HEK293 (cell line): ENCODE measurements at regions not wholly inside any gene's neighbourhood (a gene's known extent, or its start where the extent isn't known, plus 50 kb on each side); places are given as distances from the start of the nearest gene placed in this dataset.

ENCODE experiments used
- CTCF ChIA-PET: fragments of 350-600 bp; formaldehyde crosslinking; extraction: SDS; loops from one replicate; lab custom pipeline; 2021; ENCODE audit warnings: antibody characterized with exemption; lab: Yijun Ruan, JAX
- POLR2A ChIA-PET: fragments of 300-600 bp; formaldehyde crosslinking; extraction: SDS; loops from one replicate; lab custom pipeline; 2020; ENCODE audit warnings: antibody characterized with exemption, inconsistent platforms; lab: Yijun Ruan, JAX
- H3K27ac ChIP-seq: fragments of 200-500 bp; sonication (Bioruptor generic); 2 replicates; pipeline ENCODE4 v1.5.1; 2014; ENCODE audit warnings: low read depth, low read length, control low read depth, inconsistent platforms; ENCODE audit errors: extremely low read depth
- H3K36me3 ChIP-seq, 2 experiments: fragments of 200-500 bp in 1 of 2; sonication (Bioruptor generic) in 1 of 2; 1 replicate in 1 of 2; 2 replicates in 1 of 2; pipeline ENCODE4 v1.5.1; 2014 to 2017; ENCODE audit warnings: inconsistent platforms in 2 of 2, low read length in 2 of 2; ENCODE audit not compliant: control insufficient read depth in 2 of 2, insufficient read depth in 1 of 2
- H3K4me1 ChIP-seq: fragments of 200-500 bp; sonication (Bioruptor generic); 2 replicates; pipeline ENCODE4 v1.5.1; 2014; ENCODE audit warnings: mild to moderate bottlenecking, low read length, inconsistent platforms; ENCODE audit not compliant: control insufficient read depth, insufficient read depth
- H3K4me3 ChIP-seq: 2 replicates; pipeline ENCODE4 v1.5.1; 2011; ENCODE audit warnings: low read depth, mild to moderate bottlenecking, control low read depth, low read length, moderate library complexity
- H3K9me3 ChIP-seq: fragments of 200-500 bp; sonication (Bioruptor generic); 2 replicates; pipeline ENCODE4 v1.5.1; 2014; ENCODE audit warnings: low read depth, low read length, inconsistent platforms; ENCODE audit not compliant: control insufficient read depth, insufficient read depth
- HIC1 ChIP-seq: fragments of 450-650 bp; formaldehyde crosslinking; IDR thresholded peaks from 2 replicates; pipeline ENCODE4 v1.5.1; 2016; ENCODE audit warnings: missing biosample characterization, missing genetic modification characterization
- IKZF3 ChIP-seq: fragments of 450-650 bp; IDR thresholded peaks from 2 replicates; pipeline ENCODE4 v1.5.0; 2018; ENCODE audit warnings: missing biosample characterization, mild to moderate bottlenecking, missing genetic modification characterization, moderate library complexity
- PRDM10 ChIP-seq: fragments of 450-650 bp; formaldehyde crosslinking; IDR thresholded peaks from 2 replicates; pipeline ENCODE4 v1.5.1; 2016; ENCODE audit warnings: missing biosample characterization, missing genetic modification characterization
- ZBTB48 ChIP-seq: fragments of 450-650 bp; formaldehyde crosslinking; IDR thresholded peaks from 2 replicates; pipeline ENCODE4 v1.5.1; 2016; ENCODE audit warnings: missing biosample characterization, missing genetic modification characterization
- ZBTB7A ChIP-seq: fragments of 450-650 bp; formaldehyde crosslinking; IDR thresholded peaks from 2 replicates; pipeline ENCODE4 v1.5.1; 2016; ENCODE audit warnings: low read depth, missing biosample characterization, missing genetic modification characterization
- ZFHX2 ChIP-seq: fragments of 450-650 bp; formaldehyde crosslinking; conservative IDR thresholded peaks from 2 replicates; pipeline ENCODE4 v1.5.1; 2016; ENCODE audit warnings: missing biosample characterization, missing genetic modification characterization
- ZNF112 ChIP-seq: fragments of 450-650 bp; formaldehyde crosslinking; IDR thresholded peaks from 2 replicates; pipeline ENCODE4 v1.5.0; 2017; ENCODE audit warnings: missing biosample characterization, missing genetic modification characterization
- ZNF133 ChIP-seq: fragments of 450-650 bp; formaldehyde crosslinking; IDR thresholded peaks from 2 replicates; pipeline ENCODE4 v1.5.1; 2016; ENCODE audit warnings: missing biosample characterization, missing genetic modification characterization
- ZNF138 ChIP-seq: fragments of 450-650 bp; formaldehyde crosslinking; IDR thresholded peaks from 2 replicates; pipeline ENCODE4 v1.5.1; 2016; ENCODE audit warnings: missing biosample characterization, missing genetic modification characterization, borderline replicate concordance
- ZNF19 ChIP-seq: fragments of 450-650 bp; formaldehyde crosslinking; IDR thresholded peaks from 2 replicates; pipeline ENCODE4; 2016; ENCODE audit warnings: missing biosample characterization, missing genetic modification characterization, low read depth
- ZNF391 ChIP-seq: fragments of 450-650 bp; formaldehyde crosslinking; IDR thresholded peaks from 2 replicates; pipeline ENCODE4 v1.5.1; 2016; ENCODE audit warnings: low read depth, missing biosample characterization, missing genetic modification characterization, borderline replicate concordance
- ZNF48 ChIP-seq: fragments of 450-650 bp; formaldehyde crosslinking; IDR thresholded peaks from 2 replicates; pipeline ENCODE4 v1.5.1; 2016; ENCODE audit warnings: missing biosample characterization, missing genetic modification characterization
- ZNF514 ChIP-seq: fragments of 450-650 bp; formaldehyde crosslinking; IDR thresholded peaks from 2 replicates; pipeline ENCODE4 v1.5.1; 2016; ENCODE audit warnings: missing biosample characterization, missing genetic modification characterization
- ZNF521 ChIP-seq: fragments of 450-650 bp; formaldehyde crosslinking; IDR thresholded peaks from 2 replicates; pipeline ENCODE4 v1.5.1; 2017; ENCODE audit warnings: missing biosample characterization, mild to moderate bottlenecking, missing genetic modification characterization
- ZNF560 ChIP-seq: fragments of 450-650 bp; formaldehyde crosslinking; IDR thresholded peaks from 2 replicates; pipeline ENCODE4 v1.5.1; 2017; ENCODE audit warnings: missing biosample characterization, missing genetic modification characterization, borderline replicate concordance
- ZNF610 ChIP-seq: fragments of 450-650 bp; formaldehyde crosslinking; IDR thresholded peaks from 2 replicates; pipeline ENCODE4 v1.5.1; 2016; ENCODE audit warnings: missing biosample characterization, missing genetic modification characterization, borderline replicate concordance
- ZNF660 ChIP-seq: fragments of 450-650 bp; IDR thresholded peaks from 2 replicates; pipeline ENCODE4 v1.5.1; 2018; ENCODE audit warnings: missing biosample characterization, mild to moderate bottlenecking, missing genetic modification characterization
- ZNF776 ChIP-seq: fragments of 450-650 bp; formaldehyde crosslinking; IDR thresholded peaks from 2 replicates; pipeline ENCODE4 v1.5.0; 2017; ENCODE audit warnings: missing biosample characterization, missing genetic modification characterization, borderline replicate concordance
- ZNF830 ChIP-seq: fragments of 450-650 bp; IDR thresholded peaks from 2 replicates; pipeline ENCODE4 v1.5.0; 2018; ENCODE audit warnings: missing biosample characterization, missing genetic modification characterization, low read depth, mild to moderate bottlenecking, moderate library complexity
- ZNF843 ChIP-seq: fragments of 450-650 bp; formaldehyde crosslinking; IDR thresholded peaks from 2 replicates; pipeline ENCODE4 v1.5.1; 2016; ENCODE audit warnings: missing biosample characterization, missing genetic modification characterization
- TF ChIP-seq, protein P1 (sequence below): fragments of 450-650 bp; formaldehyde crosslinking; IDR thresholded peaks from 2 replicates; pipeline ENCODE4 v1.5.1; 2017; ENCODE audit warnings: missing biosample characterization, missing genetic modification characterization
- TF ChIP-seq, protein P2 (sequence below): fragments of 450-650 bp; formaldehyde crosslinking; IDR thresholded peaks from 2 replicates; pipeline ENCODE4 v1.5.1; 2016; ENCODE audit warnings: missing biosample characterization, missing genetic modification characterization
- TF ChIP-seq, protein P3 (sequence below): fragments of 450-650 bp; formaldehyde crosslinking; IDR thresholded peaks from 2 replicates; pipeline ENCODE4 v1.5.1; 2016; ENCODE audit warnings: missing biosample characterization, missing genetic modification characterization

GRCh38 chr14:22264759-22265158 lies 324.3 kb downstream of the DAD1 start:
- CTCF ChIA-PET, result interaction anchor here (0.6 to 2.5 kb wide), 17 partner anchors 12 to 121 kb away, joined by 3 to 16 read pairs (median 5); no protein-coding TSS in a partner anchor
- H3K4me3 ChIP-seq, result no peak overlapping the region
- H3K9me3 ChIP-seq, result no peaks in the 10 kb centered on the region
- POLR2A ChIA-PET, result no interaction called here
- H3K4me1 ChIP-seq, result peaks cover 11% of the 10 kb centered on the region
- no peak overlapping the region for H3K27ac ChIP-seq
- no peaks in the 10 kb centered on the region for H3K36me3 ChIP-seq
- TF ChIP-seq ZNF560 (tag by site-specific recombination) (no peak), ZNF514 (tag by site-specific recombination) (no peak), PRDM10 (tag by site-specific recombination) (no peak), ZNF776 (tag by site-specific recombination) (no peak), ZNF830 (tag by site-specific recombination) (no peak), HIC1 (no peak), ZNF48 (no peak), ZFHX2 (tag by site-specific recombination) (no peak)
- TF ChIP-seq, all 188 proteins: peak for 0

- CTCF ChIA-PET, result interaction anchor here (0.6 to 2.5 kb wide), 15 partner anchors 9 to 121 kb away, joined by 3 to 16 read pairs (median 5); no protein-coding TSS in a partner anchor
- Histone ChIP-seq H3K9me3 (no peaks in the 10 kb centered on the region), H3K4me3 (no peak overlapping the region), H3K36me3 (no peaks in the 10 kb centered on the region), H3K4me1 (peaks cover 8% of the 10 kb centered on the region), H3K27ac (no peak overlapping the region)
- POLR2A ChIA-PET, result no interaction called here
- TF ChIP-seq ZNF660 (tag by site-specific recombination) (no peak), ZNF391 (no peak), ZBTB48 (tag by site-specific recombination) (no peak), ZNF521 (tag by site-specific recombination) (no peak), ZNF610 (no peak), ZNF138 (tag by site-specific recombination) (no peak), ZNF19 (no peak), ZBTB7A (tag by site-specific recombination) (no peak), ZNF843 (no peak), IKZF3 (no peak), ZNF48 (no peak), ZNF112 (tag by site-specific recombination) (no peak), ZNF133 (tag by site-specific recombination) (no peak)
- TF ChIP-seq, protein P1, sequence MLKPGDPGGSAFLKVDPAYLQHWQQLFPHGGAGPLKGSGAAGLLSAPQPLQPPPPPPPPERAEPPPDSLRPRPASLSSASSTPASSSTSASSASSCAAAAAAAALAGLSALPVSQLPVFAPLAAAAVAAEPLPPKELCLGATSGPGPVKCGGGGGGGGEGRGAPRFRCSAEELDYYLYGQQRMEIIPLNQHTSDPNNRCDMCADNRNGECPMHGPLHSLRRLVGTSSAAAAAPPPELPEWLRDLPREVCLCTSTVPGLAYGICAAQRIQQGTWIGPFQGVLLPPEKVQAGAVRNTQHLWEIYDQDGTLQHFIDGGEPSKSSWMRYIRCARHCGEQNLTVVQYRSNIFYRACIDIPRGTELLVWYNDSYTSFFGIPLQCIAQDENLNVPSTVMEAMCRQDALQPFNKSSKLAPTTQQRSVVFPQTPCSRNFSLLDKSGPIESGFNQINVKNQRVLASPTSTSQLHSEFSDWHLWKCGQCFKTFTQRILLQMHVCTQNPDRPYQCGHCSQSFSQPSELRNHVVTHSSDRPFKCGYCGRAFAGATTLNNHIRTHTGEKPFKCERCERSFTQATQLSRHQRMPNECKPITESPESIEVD (tag by site-specific recombination), result no peak
- TF ChIP-seq, protein P2, sequence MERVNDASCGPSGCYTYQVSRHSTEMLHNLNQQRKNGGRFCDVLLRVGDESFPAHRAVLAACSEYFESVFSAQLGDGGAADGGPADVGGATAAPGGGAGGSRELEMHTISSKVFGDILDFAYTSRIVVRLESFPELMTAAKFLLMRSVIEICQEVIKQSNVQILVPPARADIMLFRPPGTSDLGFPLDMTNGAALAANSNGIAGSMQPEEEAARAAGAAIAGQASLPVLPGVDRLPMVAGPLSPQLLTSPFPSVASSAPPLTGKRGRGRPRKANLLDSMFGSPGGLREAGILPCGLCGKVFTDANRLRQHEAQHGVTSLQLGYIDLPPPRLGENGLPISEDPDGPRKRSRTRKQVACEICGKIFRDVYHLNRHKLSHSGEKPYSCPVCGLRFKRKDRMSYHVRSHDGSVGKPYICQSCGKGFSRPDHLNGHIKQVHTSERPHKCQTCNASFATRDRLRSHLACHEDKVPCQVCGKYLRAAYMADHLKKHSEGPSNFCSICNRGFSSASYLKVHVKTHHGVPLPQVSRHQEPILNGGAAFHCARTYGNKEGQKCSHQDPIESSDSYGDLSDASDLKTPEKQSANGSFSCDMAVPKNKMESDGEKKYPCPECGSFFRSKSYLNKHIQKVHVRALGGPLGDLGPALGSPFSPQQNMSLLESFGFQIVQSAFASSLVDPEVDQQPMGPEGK, result no peak
- TF ChIP-seq, protein P3, sequence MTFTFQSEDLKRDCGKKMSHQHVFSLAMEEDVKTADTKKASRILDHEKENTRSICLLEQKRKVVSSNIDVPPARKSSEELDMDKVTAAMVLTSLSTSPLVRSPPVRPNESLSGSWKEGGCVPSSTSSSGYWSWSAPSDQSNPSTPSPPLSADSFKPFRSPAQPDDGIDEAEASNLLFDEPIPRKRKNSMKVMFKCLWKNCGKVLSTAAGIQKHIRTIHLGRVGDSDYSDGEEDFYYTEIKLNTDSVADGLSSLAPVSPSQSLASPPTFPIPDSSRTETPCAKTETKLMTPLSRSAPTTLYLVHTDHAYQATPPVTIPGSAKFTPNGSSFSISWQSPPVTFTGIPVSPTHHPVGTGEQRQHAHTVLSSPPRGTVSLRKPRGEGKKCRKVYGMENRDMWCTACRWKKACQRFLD, result no peak
Observed at GRCh38 chr14:22263961-22264360, 325.1 kb downstream of the DAD1 start.
